ENCODE measurements at regions not wholly inside any gene's neighbourhood (a gene's known extent, or its start where the extent isn't known, plus 50 kb on each side); places are given as distances from the start of the nearest gene placed in this dataset.
"Not testable (repeated sequence)": the region's sequence is repeated elsewhere in the genome, so short reads cannot be mapped to it uniquely, and the experiment has no call there.

- Mint-ChIP-seq H3K36me3 (ENCODE audit: low read depth) (no peaks in the 10 kb centered on the region), H3K4me3 (no peak overlapping the region), H3K9me3 (ENCODE audit: low read depth) (peaks cover 5% of the 10 kb centered on the region), H3K27me3 (peaks cover 14% of the 10 kb centered on the region), H3K4me1 (no peaks in the 10 kb centered on the region), H3K27ac (no peak overlapping the region)
- CTCF ChIA-PET: interaction anchor here (0.6 kb wide), 1 partner anchor 212 kb away, joined by 4 read pairs; no protein-coding TSS in a partner anchor
- DNase-seq: no peak
- intact Hi-C loops (cut with DNase I, micrococcal nuclease): no loop called here
- no peak for ATAC-seq
- POLR2A ChIA-PET: no interaction called here
Observed at GRCh38 chr3:171915275-171915674, 72.1 kb downstream of the TMEM212 start.

GRCh38 chr3:171916888-171917287 is 73.7 kb downstream of the TMEM212 start:
- POLR2A ChIA-PET: no interaction called here
- intact Hi-C loops (cut with DNase I, micrococcal nuclease): no loop called here
- no peak overlapping the region for H3K4me3 Mint-ChIP-seq

GRCh38 chr3:171922629-171923028 is 79.5 kb downstream of the TMEM212 start:
- Mint-ChIP-seq H3K27me3 (peaks cover 14% of the 10 kb centered on the region), H3K9me3 (ENCODE audit: low read depth) (peaks cover 15% of the 10 kb centered on the region)
- H3K4me1 Mint-ChIP-seq; POLR2A ChIA-PET; H3K36me3 Mint-ChIP-seq (ENCODE audit: low read depth); ATAC-seq; H3K27ac Mint-ChIP-seq; DNase-seq; H3K4me3 Mint-ChIP-seq; intact Hi-C loops (cut with DNase I, micrococcal nuclease); CTCF ChIA-PET: not testable (repeated sequence)

More at GRCh38 chr3:171916888-171917287, 73.7 kb downstream of the TMEM212 start:
- DNase-seq (no peak), ATAC-seq (no peak)
- CTCF ChIA-PET: interaction anchor here (0.7 kb wide), 1 partner anchor 36 kb away, joined by 4 read pairs; no protein-coding TSS in a partner anchor
- Mint-ChIP-seq H3K27me3 (peaks cover 10% of the 10 kb centered on the region), H3K27ac (no peak overlapping the region), H3K4me1 (no peaks in the 10 kb centered on the region), H3K9me3 (ENCODE audit: low read depth) (peaks cover 5% of the 10 kb centered on the region), H3K36me3 (ENCODE audit: low read depth) (no peaks in the 10 kb centered on the region)

GRCh38 chr3:171923668-171924067 is 80.5 kb downstream of the TMEM212 start:
- DNase-seq; H3K36me3 Mint-ChIP-seq (ENCODE audit: low read depth); intact Hi-C loops (cut with DNase I, micrococcal nuclease); ATAC-seq; H3K4me3 Mint-ChIP-seq; H3K4me1 Mint-ChIP-seq; CTCF ChIA-PET; H3K27ac Mint-ChIP-seq; POLR2A ChIA-PET: not testable (repeated sequence)
- H3K9me3 Mint-ChIP-seq (ENCODE audit: low read depth): peaks cover 15% of the 10 kb centered on the region
- peaks cover 14% of the 10 kb centered on the region for H3K27me3 Mint-ChIP-seq

GRCh38 chr3:171924864-171925263 is 81.7 kb downstream of the TMEM212 start:
- peaks cover 15% of the 10 kb centered on the region for H3K9me3 Mint-ChIP-seq (ENCODE audit: low read depth)
- H3K36me3 Mint-ChIP-seq (ENCODE audit: low read depth); H3K27ac Mint-ChIP-seq; ATAC-seq; DNase-seq; POLR2A ChIA-PET; H3K27me3 Mint-ChIP-seq; H3K4me3 Mint-ChIP-seq; intact Hi-C loops (cut with DNase I, micrococcal nuclease); H3K4me1 Mint-ChIP-seq; CTCF ChIA-PET: not testable (repeated sequence)

GRCh38 chr3:171932153-171932611 is 89.0 kb downstream of the TMEM212 start:
- no peaks in the 10 kb centered on the region for H3K36me3 Mint-ChIP-seq (ENCODE audit: low read depth)
- no peak overlapping the region for H3K4me3 Mint-ChIP-seq
- no peaks in the 10 kb centered on the region for H3K9me3 Mint-ChIP-seq (ENCODE audit: low read depth)
- H3K27ac Mint-ChIP-seq: no peak overlapping the region
- DNase-seq (no peak), ATAC-seq (no peak)
- intact Hi-C loops (cut with DNase I, micrococcal nuclease): no loop called here
- POLR2A ChIA-PET: no interaction called here
- CTCF ChIA-PET: no interaction called here
- peaks cover 4% of the 10 kb centered on the region for H3K27me3 Mint-ChIP-seq
- no peaks in the 10 kb centered on the region for H3K4me1 Mint-ChIP-seq

GRCh38 chr3:171933441-171933840 is 90.3 kb downstream of the TMEM212 start:
- ChIA-PET POLR2A (no interaction called here), CTCF (no interaction called here)
- no peaks in the 10 kb centered on the region for H3K4me1 Mint-ChIP-seq
- no peak overlapping the region for H3K4me3 Mint-ChIP-seq
- H3K36me3 Mint-ChIP-seq (ENCODE audit: low read depth): no peaks in the 10 kb centered on the region
- DNase-seq (no peak), ATAC-seq (no peak)
- peaks cover 4% of the 10 kb centered on the region for H3K27me3 Mint-ChIP-seq
- H3K27ac Mint-ChIP-seq: no peak overlapping the region
- intact Hi-C loops (cut with DNase I, micrococcal nuclease): no loop called here
- H3K9me3 Mint-ChIP-seq (ENCODE audit: low read depth): no peaks in the 10 kb centered on the region

GRCh38 chr3:171935261-171936123 is 92.3 kb downstream of the TMEM212 start:
- no peak for DNase-seq
- ChIA-PET CTCF (no interaction called here), POLR2A (interaction anchor here (0.6 kb wide), 1 partner anchor 104 kb away, joined by 3 read pairs; the partner anchor contains the start of gene FNDC3B)
- intact Hi-C loops (cut with DNase I, micrococcal nuclease): loop anchor here in 1 of 2 experiments (1.0 kb wide), 1 partner anchor 104 kb away; the partner anchor contains the start of gene FNDC3B
- no peak overlapping the region for H3K4me3 Mint-ChIP-seq
- H3K36me3 Mint-ChIP-seq (ENCODE audit: low read depth): no peaks in the 10 kb centered on the region
- peaks cover 4% of the 10 kb centered on the region for H3K27me3 Mint-ChIP-seq
- H3K9me3 Mint-ChIP-seq (ENCODE audit: low read depth): no peaks in the 10 kb centered on the region
- H3K27ac Mint-ChIP-seq: no peak overlapping the region
- no peak for ATAC-seq
- H3K4me1 Mint-ChIP-seq: no peaks in the 10 kb centered on the region

- CTCF ChIA-PET: no interaction called here
- no peaks in the 10 kb centered on the region for H3K4me1 Mint-ChIP-seq
- peak; percentile 30 for ATAC-seq
- DNase-seq: no peak
- no peak overlapping the region for H3K27ac Mint-ChIP-seq
- H3K36me3 Mint-ChIP-seq (ENCODE audit: low read depth): no peaks in the 10 kb centered on the region
- intact Hi-C loops (cut with DNase I, micrococcal nuclease): no loop called here
- POLR2A ChIA-PET: no interaction called here
- no peak overlapping the region for H3K4me3 Mint-ChIP-seq
- peaks cover 4% of the 10 kb centered on the region for H3K27me3 Mint-ChIP-seq
- H3K9me3 Mint-ChIP-seq (ENCODE audit: low read depth): no peaks in the 10 kb centered on the region
Observed at GRCh38 chr3:171936191-171936841, 93.2 kb downstream of the TMEM212 start.

- H3K4me3 Mint-ChIP-seq: no peak overlapping the region
- H3K9me3 Mint-ChIP-seq (ENCODE audit: low read depth): no peaks in the 10 kb centered on the region
- ATAC-seq: no peak
- peaks cover 3% of the 10 kb centered on the region for H3K27me3 Mint-ChIP-seq
- no peak overlapping the region for H3K27ac Mint-ChIP-seq
- no peak for DNase-seq
- POLR2A ChIA-PET: no interaction called here
- H3K4me1 Mint-ChIP-seq: no peaks in the 10 kb centered on the region
- CTCF ChIA-PET: no interaction called here
- intact Hi-C loops (cut with DNase I, micrococcal nuclease): no loop called here
- no peaks in the 10 kb centered on the region for H3K36me3 Mint-ChIP-seq (ENCODE audit: low read depth)
Observed at GRCh38 chr3:171939578-171939977, 96.4 kb downstream of the TMEM212 start.

- Mint-ChIP-seq H3K4me1 (no peaks in the 10 kb centered on the region), H3K27ac (no peak overlapping the region), H3K9me3 (ENCODE audit: low read depth) (no peaks in the 10 kb centered on the region), H3K4me3 (no peak overlapping the region), H3K27me3 (peaks cover 3% of the 10 kb centered on the region), H3K36me3 (ENCODE audit: low read depth) (no peaks in the 10 kb centered on the region)
- POLR2A ChIA-PET: no interaction called here
- DNase-seq: no peak
- CTCF ChIA-PET: no interaction called here
- no peak for ATAC-seq
- intact Hi-C loops (cut with DNase I, micrococcal nuclease): no loop called here
Observed at GRCh38 chr3:171940151-171940649, 97.1 kb downstream of the TMEM212 start.
